HuH-7.5 (cell line): ENCODE measurements at regions not wholly inside any gene's neighbourhood (a gene's known extent, or its start where the extent isn't known, plus 50 kb on each side); places are given as distances from the start of the nearest gene placed in this dataset.
"Not testable (repeated sequence)": the region's sequence is repeated elsewhere in the genome, so short reads cannot be mapped to it uniquely, and the experiment has no call there.

Experiments
- DNase-seq: peaks from one replicate; pipeline ENCODE4 v3.0.0; 2011; ENCODE audit warnings: low spot score

DNA sequence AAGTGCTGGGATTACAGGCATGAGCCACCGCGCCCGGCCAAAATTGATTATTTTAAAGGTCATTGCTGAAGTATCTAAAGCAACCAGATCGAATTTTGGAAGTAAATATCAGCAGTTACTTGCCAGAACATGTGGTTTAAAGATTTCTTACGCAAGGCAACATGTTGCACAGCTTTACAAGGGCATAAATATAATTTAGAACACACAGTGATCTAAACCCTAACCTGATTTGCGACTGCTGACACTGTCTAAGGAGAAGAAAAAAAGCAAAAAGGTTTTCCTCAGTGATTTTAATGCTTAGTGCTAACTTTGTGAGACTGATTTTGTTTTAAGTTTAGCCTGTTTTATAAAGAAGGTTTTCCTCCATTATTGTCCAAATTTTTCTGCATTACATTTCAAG is 569.9 kb upstream of the LINC00305 start:
- no peak for DNase-seq

DNA sequence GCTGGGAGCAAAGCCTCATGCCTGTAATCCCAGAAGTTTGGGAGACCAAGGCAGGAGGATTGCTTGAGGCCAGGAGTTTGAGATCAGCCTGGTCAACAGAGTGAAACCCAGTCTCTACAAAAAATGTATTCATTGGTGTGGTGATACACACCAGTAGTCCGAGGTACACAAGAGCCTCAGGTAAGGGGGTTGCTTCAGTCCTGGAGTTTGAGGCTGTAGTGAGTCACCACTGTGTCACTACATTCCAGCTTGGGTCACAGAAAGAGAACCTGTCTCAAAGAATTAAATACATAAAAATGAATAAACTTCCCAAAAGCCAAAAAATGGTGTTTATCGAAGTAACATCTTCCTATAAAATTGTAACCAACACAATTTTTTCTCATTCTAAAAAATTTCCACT is 568.1 kb upstream of the LINC00305 start:
- no peak for DNase-seq

DNA sequence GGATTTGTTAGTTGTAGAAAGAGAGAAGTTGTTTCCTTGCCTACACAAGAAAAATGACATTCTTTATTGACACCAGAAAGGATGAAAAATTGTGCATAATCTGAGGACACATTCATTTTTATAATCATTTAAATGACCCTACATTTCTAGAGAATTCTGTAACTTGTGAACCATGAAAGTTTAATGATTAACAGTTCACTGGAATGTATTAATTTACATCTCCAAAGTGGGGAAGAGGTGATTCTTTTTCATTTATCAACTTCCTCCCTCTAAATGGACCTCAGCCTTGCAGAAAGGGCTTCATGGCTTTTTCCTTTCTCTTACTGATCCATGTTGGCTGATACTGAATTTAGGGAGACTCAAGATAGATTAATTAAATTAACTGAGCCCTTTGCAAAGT is 565.2 kb upstream of the LINC00305 start:
- DNase-seq = no peak

DNA sequence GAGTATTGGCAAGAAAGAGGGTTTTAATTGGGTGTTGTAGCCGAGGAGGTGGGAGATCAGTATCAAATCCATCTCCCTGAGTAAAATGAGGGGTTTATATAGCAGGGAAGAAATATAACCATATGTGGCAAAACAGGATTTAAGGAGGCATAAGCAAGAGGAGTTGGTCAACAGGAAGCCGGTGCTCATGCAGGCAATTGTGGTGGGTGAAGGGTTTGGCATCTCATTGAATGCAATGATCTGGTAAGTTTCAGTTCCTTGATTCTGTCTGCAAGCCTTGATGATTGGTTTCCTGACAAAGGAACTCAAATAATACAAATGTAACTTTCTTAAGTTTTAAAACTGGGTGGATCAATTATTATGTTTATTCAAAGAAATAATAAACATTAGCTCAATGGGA is 564.4 kb upstream of the LINC00305 start:
- DNase-seq = no peak

DNA sequence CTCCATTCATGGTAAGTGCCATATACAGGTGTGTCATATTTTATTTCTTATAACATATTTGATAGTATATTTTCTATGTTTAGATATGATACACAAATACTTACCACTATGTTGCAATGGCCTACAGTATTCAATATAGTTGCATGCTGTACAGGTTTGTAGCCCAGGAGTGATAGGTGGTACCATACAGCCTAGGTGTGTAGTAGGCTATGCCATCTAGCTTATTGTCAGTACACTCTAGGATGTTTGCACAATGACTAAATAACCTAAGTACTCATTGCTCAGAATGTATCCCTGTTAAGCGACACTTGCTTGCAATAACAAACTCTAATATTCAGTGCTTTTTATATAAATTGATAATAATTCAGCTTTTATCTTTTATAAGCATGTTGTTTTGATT is 563.1 kb upstream of the LINC00305 start:
- DNase-seq = no peak

DNA sequence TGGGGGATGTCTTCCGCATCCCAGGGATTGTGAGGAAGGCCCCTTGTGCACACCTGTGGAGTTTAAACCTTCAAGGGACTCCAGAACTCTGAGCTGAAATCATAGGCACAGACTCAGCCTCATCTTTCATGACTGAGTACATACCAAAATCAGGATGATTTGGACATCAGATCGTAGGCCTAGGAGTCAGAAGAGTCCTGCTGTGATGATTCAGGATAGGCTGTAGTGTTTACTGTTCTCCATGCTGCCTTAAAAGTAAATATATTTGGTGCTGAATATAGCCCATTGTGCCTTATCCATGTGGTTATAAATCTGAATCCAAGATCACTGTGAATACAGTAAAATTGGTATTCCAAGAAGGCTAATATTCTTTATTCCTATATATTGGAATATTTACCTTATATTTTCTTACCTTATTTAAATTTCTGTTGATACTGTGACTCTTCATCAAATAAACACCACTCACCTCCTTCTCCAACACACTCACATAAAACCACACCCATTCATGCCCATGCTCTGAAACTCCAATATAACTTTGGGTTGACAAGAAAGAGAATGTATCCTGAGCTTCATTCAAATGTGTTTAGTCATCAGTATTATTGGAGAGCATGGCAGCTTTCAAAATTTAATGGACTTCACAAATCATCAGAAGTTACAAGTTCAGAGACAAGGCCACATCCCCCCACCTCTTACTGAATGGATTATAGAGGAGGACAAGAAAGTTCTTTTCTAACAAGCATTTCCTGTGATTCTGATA is 561.4 kb upstream of the LINC00305 start:
- no peak for DNase-seq

DNA sequence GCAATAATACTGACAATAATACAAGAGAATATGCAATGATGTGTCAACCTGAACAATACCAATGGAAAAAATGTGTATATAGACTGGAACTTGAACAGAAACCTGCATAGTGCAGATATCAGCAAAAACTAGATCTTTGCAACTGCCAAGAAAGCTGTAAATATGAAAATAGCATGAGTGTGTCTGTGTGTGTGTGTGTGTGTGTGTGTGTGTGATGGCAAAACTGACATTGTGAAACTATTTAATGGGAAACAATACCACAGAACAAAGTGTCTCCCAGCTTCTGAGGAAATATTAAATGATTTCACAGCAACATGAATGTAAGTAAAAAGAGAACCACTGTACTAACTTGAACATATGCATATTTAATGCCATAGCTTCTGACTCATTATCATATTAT is 558.2 kb upstream of the LINC00305 start:
- DNase-seq = no peak

DNA sequence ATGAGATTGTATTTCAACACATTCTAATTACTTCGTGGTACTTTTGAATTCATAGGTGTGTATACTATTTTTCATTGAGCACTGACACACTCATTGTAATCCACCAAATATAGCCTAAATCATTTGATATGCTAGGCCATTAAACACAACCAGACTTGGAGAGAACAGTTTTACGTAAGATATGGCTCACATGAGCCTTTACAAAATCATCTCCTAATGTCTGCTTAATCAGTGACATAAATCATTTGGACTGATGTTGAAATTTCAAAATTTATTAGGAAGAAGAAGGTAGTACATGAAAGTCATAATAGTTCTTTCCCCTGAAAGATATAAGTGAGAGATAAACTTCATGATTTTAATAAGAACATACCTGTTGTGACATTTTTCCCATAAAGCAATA is 550.2 kb upstream of the LINC00305 start:
- no peak for DNase-seq

DNA sequence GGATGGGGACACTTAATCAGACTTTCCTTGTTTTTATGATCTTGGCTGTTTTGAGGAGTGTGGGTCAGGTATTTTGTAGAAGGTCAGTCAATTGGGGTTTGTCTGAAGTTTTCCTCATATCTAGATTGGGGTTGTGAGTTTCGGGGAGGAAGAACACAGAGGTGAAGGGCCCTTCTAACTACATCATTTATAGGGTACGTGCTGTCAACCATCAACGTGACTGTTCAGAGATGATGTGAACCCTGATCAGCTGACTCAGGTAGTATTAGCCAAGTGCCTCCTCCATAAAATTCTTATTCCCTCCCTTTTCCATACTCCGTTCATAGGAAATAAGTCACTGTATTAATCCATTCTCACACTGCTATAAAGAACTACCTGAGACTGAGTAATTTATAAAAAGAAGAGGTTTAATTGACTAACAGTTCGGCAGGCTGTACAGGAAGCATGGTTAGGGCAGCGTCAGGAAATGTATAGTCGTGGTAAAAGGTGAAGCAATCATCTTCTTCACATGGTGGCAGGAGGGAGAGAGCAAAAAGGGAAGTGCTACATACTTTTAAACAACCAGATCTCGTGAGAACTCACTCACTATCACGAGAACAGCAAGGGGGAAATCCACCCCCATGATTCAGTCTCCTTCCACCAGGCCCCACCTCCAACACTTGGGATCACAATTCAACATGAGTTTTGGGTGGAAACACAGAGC is 547.1 kb upstream of the LINC00305 start:
- DNase-seq = no peak

DNA sequence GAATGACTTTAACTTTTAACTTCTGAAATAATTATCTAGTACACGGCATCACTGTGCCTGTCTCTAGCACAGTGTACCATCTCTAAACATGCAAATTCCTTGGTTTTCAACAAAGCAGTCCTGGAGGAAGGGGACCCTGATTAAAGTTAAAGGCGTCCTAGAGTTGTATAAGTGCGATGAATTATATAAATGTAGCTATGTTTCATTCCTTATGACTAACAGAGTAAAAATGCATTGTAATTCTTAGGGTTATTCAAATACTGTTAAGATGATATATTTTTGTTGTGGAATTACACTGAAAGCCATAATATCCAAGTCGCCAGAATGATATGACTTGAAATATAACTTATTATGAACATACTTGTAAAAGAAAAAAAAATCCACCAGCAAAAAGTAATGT is 544.9 kb upstream of the LINC00305 start:
- no peak for DNase-seq

DNA sequence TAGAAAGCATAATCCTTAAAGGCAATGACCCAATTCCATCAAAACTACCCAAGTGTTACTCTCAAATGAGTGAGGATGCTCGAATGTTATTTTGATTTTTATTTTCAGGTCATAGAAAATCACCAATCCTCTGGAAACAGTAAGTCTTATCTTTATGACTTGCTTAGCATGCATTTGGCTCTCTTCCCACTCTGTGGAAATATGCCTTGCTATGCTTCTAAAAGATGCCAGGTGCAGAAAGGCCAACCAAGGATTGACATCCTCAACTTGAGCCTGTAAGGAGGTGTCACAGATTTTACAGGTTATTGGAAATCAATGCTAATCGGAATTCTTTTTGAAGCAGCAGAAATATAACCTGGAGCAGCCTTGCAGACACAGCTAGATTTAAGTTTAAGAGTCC is 543.9 kb upstream of the LINC00305 start:
- DNase-seq = no peak

DNA sequence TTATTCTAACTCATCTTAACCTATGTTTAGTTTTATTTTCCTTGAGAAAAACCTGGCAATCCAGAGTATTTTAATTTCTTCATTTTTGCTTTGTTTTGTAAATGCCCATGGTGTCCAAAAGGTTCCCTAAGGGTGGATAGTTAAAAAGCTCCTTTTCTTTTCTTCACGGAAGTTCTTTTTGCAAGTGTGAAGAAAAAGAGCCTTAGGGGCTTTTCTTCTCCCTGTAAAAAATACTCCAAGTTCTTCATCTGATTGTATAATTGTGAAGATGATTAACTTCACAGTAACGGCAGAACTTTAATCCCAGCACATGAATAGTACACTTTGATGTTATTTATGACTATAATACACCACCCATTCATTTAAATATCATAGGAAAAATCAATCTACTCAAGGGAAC is 530.2 kb upstream of the LINC00305 start:
- no peak for DNase-seq

DNA sequence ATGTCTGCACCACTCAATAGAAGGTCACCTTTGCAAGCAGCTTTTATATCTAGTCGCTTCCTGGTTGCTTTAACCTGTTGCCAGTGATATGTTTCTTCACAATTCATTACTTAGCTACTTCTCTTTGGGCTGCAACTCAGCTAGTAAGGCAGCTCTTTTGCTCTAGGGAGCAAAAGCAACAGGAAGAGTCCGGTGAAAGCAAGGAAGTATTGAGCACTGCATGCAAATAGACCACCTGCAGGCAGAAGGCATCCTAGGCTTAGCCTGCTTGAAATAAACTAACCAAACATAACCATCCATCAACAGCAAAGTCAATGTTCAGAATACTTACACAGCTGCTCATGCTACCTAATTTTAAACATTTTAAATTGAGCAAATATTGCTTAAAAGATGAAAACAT is 529.2 kb upstream of the LINC00305 start:
- no peak for DNase-seq

DNA sequence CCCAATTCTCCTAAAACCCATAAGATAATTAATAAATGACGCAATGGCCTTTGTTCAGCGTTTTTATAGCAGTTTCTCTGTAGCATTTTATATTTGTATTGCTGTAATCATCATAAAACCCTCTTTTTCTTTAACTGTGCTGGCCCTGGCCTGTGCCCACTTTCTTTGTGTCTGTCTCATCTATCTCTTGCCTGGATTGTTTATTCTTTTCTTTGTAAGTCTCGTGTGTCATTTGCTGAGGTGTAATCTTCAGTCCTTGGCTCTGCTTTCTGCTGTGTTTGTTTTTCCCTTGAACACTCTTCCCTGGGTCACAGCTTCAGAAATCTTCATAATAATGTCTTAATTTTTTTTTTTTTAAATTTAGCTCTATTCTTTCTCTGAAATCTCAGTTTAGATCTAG is 525.8 kb upstream of the LINC00305 start:
- no peak for DNase-seq

DNA sequence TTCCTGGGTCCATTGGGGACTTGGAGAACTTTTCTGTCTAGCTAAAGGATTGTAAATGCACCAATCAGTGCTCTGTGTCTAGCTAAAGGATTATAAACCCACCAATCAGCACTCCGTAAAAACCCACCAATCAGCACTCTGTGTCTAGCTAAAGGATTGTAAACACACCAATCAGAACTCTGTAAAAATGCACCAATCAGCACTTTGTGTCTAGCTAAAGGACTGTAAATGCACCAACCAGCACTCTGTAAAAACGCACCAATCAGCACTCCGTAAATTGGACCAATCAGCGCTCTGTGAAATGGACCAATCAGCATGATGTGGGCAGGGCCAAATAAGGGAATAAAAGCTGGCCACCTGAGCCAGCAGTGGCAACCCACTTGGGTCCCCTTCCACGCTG is 522.4 kb upstream of the LINC00305 start:
- DNase-seq = not testable (repeated sequence)

DNA sequence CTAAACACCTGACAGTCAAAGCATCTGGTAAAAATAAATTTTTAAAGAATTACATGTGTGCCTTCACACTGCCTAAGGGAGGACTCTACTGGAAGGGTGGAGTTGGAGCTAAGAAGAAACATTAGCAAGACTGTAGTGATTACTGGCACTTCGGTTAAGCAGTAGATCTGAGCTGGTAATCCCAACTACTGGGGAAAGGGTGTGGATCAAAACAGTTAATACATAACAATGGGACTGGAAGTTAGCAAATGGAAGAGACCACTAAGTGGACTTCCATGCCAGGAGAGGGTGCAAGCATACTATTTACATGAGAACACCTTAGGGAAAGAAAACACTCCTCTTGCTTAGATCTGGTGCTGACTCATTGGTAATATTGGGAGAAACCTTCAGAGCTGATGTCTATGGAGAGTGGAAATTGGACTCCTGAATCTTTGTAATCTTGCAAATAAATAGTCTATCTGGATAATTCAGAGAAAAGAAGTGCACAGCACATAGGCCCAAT is 519.6 kb upstream of the LINC00305 start:
- no peak for DNase-seq

DNA sequence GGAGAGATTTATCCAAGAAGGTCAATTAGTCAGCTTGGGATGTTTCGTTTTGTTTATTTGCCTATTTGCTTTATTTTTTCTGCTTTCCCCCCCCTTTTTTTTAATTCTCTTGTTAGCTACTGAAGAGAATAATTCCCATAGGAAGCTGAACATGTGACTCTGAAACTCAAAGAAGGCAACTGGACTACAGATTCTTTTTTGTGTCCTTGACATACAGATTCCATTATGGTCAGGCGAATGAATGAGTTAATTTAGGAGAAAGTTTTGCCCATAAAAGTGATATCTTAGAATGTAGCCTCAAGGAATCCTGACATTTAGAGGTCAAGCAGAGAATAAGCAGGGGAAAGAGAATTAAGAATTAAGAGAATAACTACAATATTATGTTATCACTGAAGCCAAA is 514.2 kb upstream of the LINC00305 start:
- no peak for DNase-seq

DNA sequence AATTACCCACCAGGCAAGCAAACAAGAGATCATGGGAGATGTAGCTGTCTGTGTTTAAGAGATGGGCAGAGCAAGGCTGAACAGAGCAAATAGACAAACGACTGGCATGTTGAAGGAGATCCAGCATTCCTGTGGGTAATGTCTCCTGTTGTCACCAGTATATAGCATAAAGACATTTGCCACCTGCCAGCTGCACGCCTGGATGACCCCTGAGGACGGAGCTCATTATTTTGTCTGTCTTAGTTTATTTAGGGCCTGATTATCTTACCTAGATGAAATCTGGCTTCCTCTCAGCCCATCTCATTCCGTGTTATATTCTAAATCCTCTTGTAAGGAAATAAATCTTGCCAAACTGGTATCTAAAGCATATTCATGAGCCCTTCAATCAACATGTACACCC is 510.3 kb upstream of the LINC00305 start:
- DNase-seq = no peak

DNA sequence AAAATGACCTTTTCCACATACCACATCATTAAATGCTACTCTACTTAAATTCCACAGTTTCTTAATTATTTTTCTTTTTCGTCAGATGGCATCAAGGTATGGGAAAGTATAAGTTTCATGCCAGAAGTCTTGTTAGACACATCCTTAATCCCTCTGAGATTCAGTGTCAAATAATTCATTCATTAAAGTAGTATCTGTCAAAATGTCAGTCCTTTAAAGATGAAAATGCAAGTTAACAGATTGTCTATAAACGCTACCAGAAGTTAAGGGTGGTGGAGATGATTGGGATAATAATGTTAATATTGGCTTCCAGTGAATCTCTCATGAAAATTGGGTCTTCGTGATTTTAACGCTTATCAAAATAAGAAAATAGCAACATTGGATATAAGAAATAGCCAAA is 504.2 kb upstream of the LINC00305 start:
- no peak for DNase-seq

DNA sequence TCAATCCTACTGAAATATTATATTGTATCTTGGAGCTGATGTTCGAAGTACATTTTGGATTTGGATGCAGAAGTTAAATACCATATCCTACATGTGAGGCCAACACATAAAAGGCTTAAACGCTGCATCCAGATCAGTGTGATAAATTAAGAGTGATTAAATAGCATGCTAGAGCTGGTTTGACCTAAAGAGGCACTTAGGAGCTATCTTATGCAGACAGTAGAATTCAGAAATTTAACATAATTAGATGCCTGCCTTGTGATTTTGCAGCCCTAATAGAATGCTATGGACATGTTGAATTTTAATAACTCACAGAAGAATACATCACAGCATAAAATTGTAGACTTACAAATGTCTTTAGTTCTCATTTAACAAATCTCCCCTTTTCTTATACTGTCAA is 501.2 kb upstream of the LINC00305 start:
- DNase-seq = peak; percentile 1

DNA sequence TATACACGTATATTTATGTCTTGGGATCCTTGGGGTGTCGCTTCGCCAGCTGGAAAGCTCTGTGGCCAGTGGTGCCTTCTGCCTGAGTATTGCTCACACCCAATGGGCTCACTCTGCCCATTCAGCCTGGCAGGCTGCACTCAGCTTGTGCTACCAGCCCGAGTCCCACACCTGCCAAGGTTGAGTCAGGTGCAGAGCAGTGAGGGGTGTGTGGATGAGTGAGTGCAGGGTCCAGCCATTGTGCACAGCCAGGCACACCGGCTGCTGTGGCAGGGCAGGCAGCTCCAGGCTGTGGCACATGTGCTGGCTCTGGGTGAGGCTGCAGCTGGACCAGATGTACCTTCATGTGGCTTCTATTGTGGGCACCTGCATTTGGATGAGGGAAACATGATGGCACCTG is 496.9 kb upstream of the LINC00305 start:
- no peak for DNase-seq

DNA sequence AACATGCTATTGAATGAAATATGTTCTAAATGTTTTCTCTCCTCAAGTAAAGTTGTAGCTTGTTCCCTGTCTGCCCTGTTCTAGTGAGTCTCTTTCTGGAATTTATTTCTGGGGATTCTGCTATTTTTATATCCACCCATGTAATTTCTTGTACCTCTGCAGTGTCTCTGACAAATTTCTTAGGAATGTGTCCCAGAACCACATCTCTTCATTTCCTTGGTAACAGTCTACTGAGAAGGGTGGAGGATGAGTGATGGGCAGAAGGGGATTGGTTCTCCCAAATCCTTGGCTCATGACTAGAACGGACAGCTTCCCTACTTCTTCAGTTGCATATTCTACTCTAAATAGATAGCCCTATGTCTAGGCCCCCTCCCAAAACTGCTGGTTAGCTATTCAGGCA is 490.6 kb upstream of the LINC00305 start:
- DNase-seq = no peak

DNA sequence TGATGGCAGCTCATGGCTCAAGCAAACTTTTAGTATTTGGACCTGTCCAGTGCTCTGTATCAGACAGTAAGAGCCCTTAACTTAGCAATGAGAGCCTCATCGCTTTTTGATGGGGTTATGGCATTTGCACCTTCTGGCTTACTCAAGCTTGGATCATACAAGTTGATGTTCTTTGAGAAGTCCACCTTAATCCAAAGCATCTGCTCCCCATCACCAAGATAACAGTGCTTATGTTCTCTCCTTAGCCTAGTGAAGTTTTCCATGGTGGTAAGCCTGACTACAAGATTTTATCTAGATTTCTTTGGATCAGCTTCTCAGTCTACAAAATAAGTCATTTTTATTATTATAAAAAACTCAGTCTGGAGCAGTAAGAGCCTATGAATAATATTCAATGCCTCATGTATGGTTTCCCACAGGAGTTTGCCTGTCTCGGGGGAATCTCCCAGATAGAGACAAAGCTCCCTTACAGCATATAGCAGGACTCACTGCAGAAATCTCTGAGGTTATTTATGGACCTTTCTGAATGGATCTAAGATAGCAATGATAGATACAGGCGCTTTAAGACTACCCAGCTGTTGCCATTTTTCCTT is 472.2 kb upstream of the LINC00305 start:
- DNase-seq = no peak
